Panc1 (cell line): ENCODE measurements at regions not wholly inside any gene's neighbourhood (a gene's known extent, or its start where the extent isn't known, plus 50 kb on each side); places are given as distances from the start of the nearest gene placed in this dataset.

ENCODE experiments used
- CTCF ChIP-seq: fragments of 450-650 bp; IDR thresholded peaks from 2 replicates; pipeline ENCODE4 v1.5.1; 2017; ENCODE audit warnings: mild to moderate bottlenecking
- REST ChIP-seq, 2 experiments: IDR thresholded peaks; 2 replicates each; pipeline ENCODE4 v1.6.1; 2011 to 2012; ENCODE audit warnings: low read depth in 2 of 2, control low read depth in 1 of 2, low read length in 1 of 2, mild to moderate bottlenecking in 1 of 2, moderate library complexity in 1 of 2; ENCODE audit not compliant: insufficient read depth in 1 of 2

DNA sequence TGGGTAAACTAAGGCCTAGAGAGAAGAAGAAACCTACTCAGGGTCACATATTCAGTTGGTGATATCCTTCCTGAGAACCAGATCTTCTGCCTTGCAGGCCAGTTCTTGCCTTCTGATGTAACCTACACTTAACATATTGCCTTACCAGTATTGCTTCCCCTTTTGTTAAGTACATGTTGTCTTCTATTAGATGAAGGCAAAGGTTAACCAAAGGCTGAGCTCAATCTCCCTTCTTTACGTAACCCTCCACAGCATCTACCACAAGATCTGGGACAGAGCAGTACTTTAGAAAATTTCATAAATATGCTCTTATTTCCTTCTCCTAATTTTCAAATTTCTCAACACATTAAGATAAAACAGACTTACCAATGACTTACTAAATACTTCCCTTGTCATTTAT, 474.4 kb downstream of the SH2D1A start:
- TF ChIP-seq REST (IDR thresholded peaks at IDR 0.05; ENCODE audit: insufficient read depth in 1 of 2, low read depth in 2 of 2, low read length in 1 of 2) (no peak), CTCF (no peak)
